Uterus (tissue), 3 donors: ENCODE measurements at regions not wholly inside any gene's neighbourhood (a gene's known extent, or its start where the extent isn't known, plus 50 kb on each side); places are given as distances from the start of the nearest gene placed in this dataset.

Source experiments
- DNase-seq, 2 donors: peaks; one replicate each; pipeline ENCODE4 v3.0.0-alpha.2; 2019 to 2020
- H3K27ac ChIP-seq, 2 donors: fragments of 200-600 bp; sonication (generic); 1 replicate in 1 of 2; 2 replicates in 1 of 2; pipeline ENCODE4 v1.5.1; 2016 to 2018
- H3K27me3 ChIP-seq, 2 donors: fragments of 200-600 bp; sonication (generic); one replicate each; pipeline ENCODE4 v1.5.1; 2018 to 2019; ENCODE audit warnings: control low read depth in 1 of 2
- H3K36me3 ChIP-seq, 2 donors: fragments of 200-600 bp; sonication (generic); one replicate each; pipeline ENCODE4 v1.5.1; 2019; ENCODE audit warnings: control low read depth in 1 of 2
- H3K4me1 ChIP-seq, 2 donors: fragments of 200-600 bp; sonication (generic); one replicate each; pipeline ENCODE4 v1.5.1; 2018 to 2019; ENCODE audit warnings: control low read depth in 1 of 2
- H3K4me3 ChIP-seq, 2 donors: fragments of 200-600 bp; sonication (generic); 1 replicate in 1 of 2; 2 replicates in 1 of 2; pipeline ENCODE4 v1.5.1; 2018 to 2019; ENCODE audit warnings: mild to moderate bottlenecking in 1 of 2
- H3K9me3 ChIP-seq, 2 donors: fragments of 200-600 bp; sonication (generic); one replicate each; pipeline ENCODE4 v1.5.1; 2019; ENCODE audit warnings: control low read depth in 1 of 2
- CTCF ChIP-seq, 4 experiments: fragments of 200-600 bp in 2 of 4; fragments of 450-650 bp in 2 of 4; sonication (generic) in 2 of 4; IDR thresholded peaks; one replicate each; pipeline ENCODE4 v1.5.1; 2016 to 2019; ENCODE audit warnings: antibody characterized with exemption in 4 of 4, mild to moderate bottlenecking in 2 of 4, moderate library complexity in 1 of 4
- POLR2A ChIP-seq, 2 donors: fragments of 450-650 bp; IDR thresholded peaks; one replicate each; pipeline ENCODE4 v1.6.1; 2016; ENCODE audit warnings: antibody characterized with exemption in 2 of 2, mild to moderate bottlenecking in 1 of 2, moderate library complexity in 1 of 2
- intact Hi-C: fragments of 100-400 bp; cut with DNase I; formaldehyde crosslinking; loops from one replicate; pipeline ENCODE4 v1.15.1; 2023; ENCODE audit warnings: low total_unique reads
- donor health status: DM: yes; HTN: yes; CAD: no.

GRCh38 chr20:40558212-40558611 is 130.8 kb downstream of the MAFB start:
- DNase-seq = no peak
- intact Hi-C loops = no loop called here

GRCh38 chr20:40551125-40551530 is 137.9 kb downstream of the MAFB start:
- Histone ChIP-seq H3K36me3 (no peaks in the 10 kb centered on the region), H3K9me3 (no peaks in the 10 kb centered on the region), H3K27me3 (no peaks in the 10 kb centered on the region), H3K4me1 (no peaks in the 10 kb centered on the region), H3K27ac (no peak overlapping the region), H3K4me3 (no peak overlapping the region)
- TF ChIP-seq POLR2A (IDR thresholded peaks at IDR 0.05) = no peak
- no peak for TF ChIP-seq CTCF (IDR thresholded peaks at IDR 0.05)
- DNase-seq = no peak
- intact Hi-C loops = no loop called here

More at GRCh38 chr20:40558212-40558611, 130.8 kb downstream of the MAFB start:
- Histone ChIP-seq H3K4me1 (no peaks in the 10 kb centered on the region), H3K9me3 (no peaks in the 10 kb centered on the region), H3K27ac (no peak overlapping the region), H3K36me3 (no peaks in the 10 kb centered on the region), H3K4me3 (no peak overlapping the region), H3K27me3 (no peaks in the 10 kb centered on the region)
- no peak for TF ChIP-seq POLR2A (IDR thresholded peaks at IDR 0.05)
- TF ChIP-seq CTCF (IDR thresholded peaks at IDR 0.05) = no peak

- DNase-seq = no peak
- no peaks in the 10 kb centered on the region for H3K4me1 ChIP-seq
- intact Hi-C loops = no loop called here
- no peaks in the 10 kb centered on the region for H3K36me3 ChIP-seq
- H3K27ac ChIP-seq = no peak overlapping the region
- H3K4me3 ChIP-seq = no peak overlapping the region
- TF ChIP-seq POLR2A (IDR thresholded peaks at IDR 0.05) = no peak
- TF ChIP-seq CTCF (IDR thresholded peaks at IDR 0.05) = no peak
- H3K27me3 ChIP-seq = no peaks in the 10 kb centered on the region
- H3K9me3 ChIP-seq = no peaks in the 10 kb centered on the region
Measured at GRCh38 chr20:40547483-40548091, 141.4 kb downstream of the MAFB start.

- intact Hi-C loops = no loop called here
- Histone ChIP-seq H3K27ac (no peak overlapping the region), H3K27me3 (no peaks in the 10 kb centered on the region), H3K36me3 (no peaks in the 10 kb centered on the region), H3K9me3 (no peaks in the 10 kb centered on the region), H3K4me3 (no peak overlapping the region), H3K4me1 (no peaks in the 10 kb centered on the region)
- no peak for DNase-seq
- no peak for TF ChIP-seq CTCF (IDR thresholded peaks at IDR 0.05)
- no peak for TF ChIP-seq POLR2A (IDR thresholded peaks at IDR 0.05)
Measured at GRCh38 chr20:40545478-40545877, 143.6 kb downstream of the MAFB start.

- Histone ChIP-seq H3K4me3 (no peak overlapping the region), H3K27ac (no peak overlapping the region), H3K27me3 (no peaks in the 10 kb centered on the region), H3K36me3 (no peaks in the 10 kb centered on the region), H3K9me3 (no peaks in the 10 kb centered on the region), H3K4me1 (no peaks in the 10 kb centered on the region)
- no peak for DNase-seq
- no peak for TF ChIP-seq CTCF (IDR thresholded peaks at IDR 0.05)
- TF ChIP-seq POLR2A (IDR thresholded peaks at IDR 0.05) = no peak
- intact Hi-C loops = no loop called here
Measured at GRCh38 chr20:40542065-40542464, 147.0 kb downstream of the MAFB start.
